Vagina (tissue), 2 donors: ENCODE measurements at regions not wholly inside any gene's neighbourhood (a gene's known extent, or its start where the extent isn't known, plus 50 kb on each side); places are given as distances from the start of the nearest gene placed in this dataset.

ENCODE experiments used
- DNase-seq, 2 donors: peaks; one replicate each; pipeline ENCODE4 v3.0.0-alpha.2; 2017; ENCODE audit errors: extremely low spot score in 2 of 2
- H3K27ac ChIP-seq: fragments of 200-600 bp; sonication (generic); one replicate; pipeline ENCODE4 v1.5.1; 2019
- H3K27me3 ChIP-seq: fragments of 200-600 bp; sonication (generic); one replicate; pipeline ENCODE4 v1.5.1; 2019
- H3K36me3 ChIP-seq, 2 donors: fragments of 200-600 bp; sonication (generic); one replicate each; pipeline ENCODE4 v1.5.1; 2017 to 2019
- H3K4me1 ChIP-seq: fragments of 200-600 bp; sonication (generic); one replicate; pipeline ENCODE4 v1.5.1; 2019
- H3K4me3 ChIP-seq, 2 donors: fragments of 200-600 bp; sonication (generic); 1 replicate in 1 of 2; 2 replicates in 1 of 2; pipeline ENCODE4 v1.5.1; 2016 to 2019
- H3K9me3 ChIP-seq: fragments of 200-600 bp; sonication (generic); one replicate; pipeline ENCODE4 v1.5.1; 2019
- CTCF ChIP-seq, 3 experiments: fragments of 450-650 bp in 2 of 3; fragments of 200-600 bp in 1 of 3; sonication (generic) in 1 of 3; IDR thresholded peaks; one replicate each; pipeline ENCODE4 v1.5.1; 2017 to 2019; ENCODE audit warnings: antibody characterized with exemption in 3 of 3, mild to moderate bottlenecking in 2 of 3, moderate library complexity in 2 of 3
- POLR2A ChIP-seq, 2 donors: fragments of 450-650 bp; IDR thresholded peaks; one replicate each; pipeline ENCODE4 v1.6.1; 2017; ENCODE audit warnings: antibody characterized with exemption in 2 of 2, mild to moderate bottlenecking in 2 of 2, moderate library complexity in 2 of 2
- POLR2AphosphoS5 ChIP-seq, 2 donors: sonication (generic); formaldehyde crosslinking; IDR thresholded peaks; one replicate each; pipeline ENCODE4 v1.9.0; 2017; ENCODE audit warnings: antibody characterized with exemption in 2 of 2, mild to moderate bottlenecking in 2 of 2, low read depth in 1 of 2; ENCODE audit not compliant: insufficient read depth in 1 of 2
- intact Hi-C: fragments of 100-400 bp; cut with DNase I; formaldehyde crosslinking; loops from one replicate; pipeline ENCODE4 v1.15.1; 2023

DNA sequence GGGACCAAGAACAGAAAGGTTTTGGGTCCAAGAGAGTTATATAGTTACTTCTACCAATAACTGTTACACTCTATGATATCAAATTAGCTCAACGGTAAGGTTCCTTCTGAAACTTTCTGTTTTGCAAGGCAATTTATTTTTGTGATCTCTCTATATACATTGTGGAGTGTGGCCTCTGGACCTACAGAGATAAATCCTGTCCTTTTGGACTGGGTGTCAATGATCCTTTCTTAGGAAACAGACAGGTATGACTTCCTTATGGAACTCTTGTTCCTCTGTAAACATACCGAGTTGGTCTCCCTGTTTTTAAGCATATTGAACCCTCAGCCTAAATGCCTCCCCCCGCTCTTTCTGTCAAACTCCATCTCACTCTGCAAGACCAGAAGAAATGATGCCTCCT lies 1117.8 kb downstream of the BCL11A start:
- DNase-seq, result no peak
- Histone ChIP-seq H3K9me3 (no peaks in the 10 kb centered on the region), H3K27me3 (no peaks in the 10 kb centered on the region), H3K4me3 (no peak overlapping the region), H3K36me3 (no peaks in the 10 kb centered on the region), H3K27ac (no peak overlapping the region), H3K4me1 (no peaks in the 10 kb centered on the region)
- TF ChIP-seq POLR2A (IDR thresholded peaks at IDR 0.05) (no peak), CTCF (IDR thresholded peaks at IDR 0.05) (no peak), POLR2AphosphoS5 (IDR thresholded peaks at IDR 0.05; ENCODE audit: insufficient read depth in 1 of 2, low read depth in 1 of 2) (no peak)
- intact Hi-C loops, result no loop called here

GRCh38 chr2:59428940-59429339 lies 1124.5 kb downstream of the BCL11A start:
- no peak overlapping the region for H3K27ac ChIP-seq
- no peaks in the 10 kb centered on the region for H3K4me1 ChIP-seq
- intact Hi-C loops, result no loop called here
- no peaks in the 10 kb centered on the region for H3K9me3 ChIP-seq
- no peaks in the 10 kb centered on the region for H3K36me3 ChIP-seq
- DNase-seq, result no peak
- H3K27me3 ChIP-seq, result no peaks in the 10 kb centered on the region
- H3K4me3 ChIP-seq, result no peak overlapping the region
- TF ChIP-seq CTCF (IDR thresholded peaks at IDR 0.05) (no peak), POLR2A (IDR thresholded peaks at IDR 0.05) (no peak), POLR2AphosphoS5 (IDR thresholded peaks at IDR 0.05; ENCODE audit: insufficient read depth in 1 of 2, low read depth in 1 of 2) (no peak)

- DNase-seq, result no peak
- Histone ChIP-seq H3K9me3 (no peaks in the 10 kb centered on the region), H3K4me1 (no peaks in the 10 kb centered on the region), H3K27ac (no peak overlapping the region), H3K36me3 (no peaks in the 10 kb centered on the region), H3K4me3 (no peak overlapping the region), H3K27me3 (no peaks in the 10 kb centered on the region)
- TF ChIP-seq CTCF (IDR thresholded peaks at IDR 0.05) (no peak), POLR2AphosphoS5 (IDR thresholded peaks at IDR 0.05; ENCODE audit: insufficient read depth in 1 of 2, low read depth in 1 of 2) (no peak), POLR2A (IDR thresholded peaks at IDR 0.05) (no peak)
- intact Hi-C loops, result no loop called here
These were observed 1125.5 kb downstream of the BCL11A start for GRCh38 chr2:59427980-59428379.

- Histone ChIP-seq H3K9me3 (no peaks in the 10 kb centered on the region), H3K36me3 (no peaks in the 10 kb centered on the region), H3K4me3 (no peak overlapping the region), H3K27ac (no peak overlapping the region), H3K4me1 (no peaks in the 10 kb centered on the region), H3K27me3 (no peaks in the 10 kb centered on the region)
- intact Hi-C loops, result no loop called here
- TF ChIP-seq POLR2AphosphoS5 (IDR thresholded peaks at IDR 0.05; ENCODE audit: insufficient read depth in 1 of 2, low read depth in 1 of 2) (no peak), CTCF (IDR thresholded peaks at IDR 0.05) (no peak), POLR2A (IDR thresholded peaks at IDR 0.05) (no peak)
- DNase-seq, result no peak
These were observed 1128.2 kb downstream of the BCL11A start for GRCh38 chr2:59425247-59425646.

DNA sequence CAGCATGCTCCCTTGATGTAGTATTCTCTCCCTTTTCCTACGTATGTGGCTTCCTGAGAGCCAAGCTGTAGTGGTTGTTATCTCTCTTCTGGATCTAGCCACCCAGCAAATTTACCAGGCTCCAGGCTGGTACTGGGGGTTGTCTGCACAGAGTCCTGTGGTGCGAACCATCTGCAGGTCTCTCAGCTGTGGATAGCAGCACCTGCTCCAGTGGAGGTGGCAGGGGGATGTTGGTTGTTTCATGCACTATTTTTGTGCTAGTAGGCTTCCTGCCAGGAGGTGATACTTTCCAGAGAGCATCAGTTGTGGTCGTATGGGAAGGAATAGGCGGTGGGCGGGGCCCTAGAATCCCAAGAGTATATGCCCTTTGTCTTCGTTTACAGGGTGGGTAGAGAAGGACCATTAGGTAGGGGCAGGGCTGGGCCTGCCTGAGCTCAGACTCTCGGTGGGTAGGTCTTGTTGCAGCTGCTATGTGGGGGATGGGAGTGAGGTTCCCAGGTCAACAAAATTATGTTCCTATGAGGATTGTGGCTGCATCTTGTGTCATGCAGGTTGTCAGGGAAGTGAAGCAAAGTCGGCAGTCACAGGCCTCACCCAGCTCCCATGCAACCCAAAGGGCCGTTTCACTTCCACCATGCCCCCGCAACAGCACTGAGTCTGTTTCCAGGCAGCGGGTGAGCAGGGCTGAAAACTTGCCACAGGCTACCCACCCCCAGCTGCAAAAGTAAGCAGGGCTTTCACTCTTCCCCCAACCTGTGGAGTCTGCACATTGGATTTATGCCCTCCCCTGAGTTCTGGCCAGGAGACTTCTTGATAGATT lies 1139.5 kb downstream of the BCL11A start:
- H3K9me3 ChIP-seq, result no peaks in the 10 kb centered on the region
- intact Hi-C loops, result no loop called here
- DNase-seq, result no peak
- no peaks in the 10 kb centered on the region for H3K27me3 ChIP-seq
- H3K4me1 ChIP-seq, result no peaks in the 10 kb centered on the region
- H3K27ac ChIP-seq, result no peak overlapping the region
- H3K36me3 ChIP-seq, result no peaks in the 10 kb centered on the region
- H3K4me3 ChIP-seq, result no peak overlapping the region
- TF ChIP-seq CTCF (IDR thresholded peaks at IDR 0.05) (no peak), POLR2A (IDR thresholded peaks at IDR 0.05) (no peak), POLR2AphosphoS5 (IDR thresholded peaks at IDR 0.05; ENCODE audit: insufficient read depth in 1 of 2, low read depth in 1 of 2) (no peak)
